HCEC 1CT (cell line): ENCODE measurements at regions not wholly inside any gene's neighbourhood (a gene's known extent, or its start where the extent isn't known, plus 50 kb on each side); places are given as distances from the start of the nearest gene placed in this dataset.

Source experiments
- DNase-seq: peaks from one replicate; pipeline ENCODE4 v3.0.0-alpha.2; 2017

DNA sequence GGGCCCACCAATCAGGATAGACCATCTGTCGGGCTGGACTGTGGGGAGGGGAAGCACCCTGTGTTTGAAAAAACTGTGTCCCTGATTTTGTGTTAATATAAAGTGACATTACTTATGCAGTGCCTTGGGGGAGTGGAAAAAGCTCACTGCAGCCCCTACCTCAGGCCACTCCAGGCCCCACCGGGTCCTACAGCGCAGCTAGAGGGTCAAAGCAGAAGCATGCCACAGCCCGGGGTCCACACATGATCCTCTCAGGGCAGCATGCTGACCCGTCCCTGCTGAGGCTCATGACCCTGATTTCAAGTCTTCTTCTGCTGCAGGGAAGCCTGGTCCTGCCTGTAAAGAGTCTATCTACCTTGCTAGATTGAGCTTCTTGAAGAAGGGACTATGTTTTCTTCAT, 133.0 kb upstream of the PLCB4 start:
- no peak for DNase-seq

DNA sequence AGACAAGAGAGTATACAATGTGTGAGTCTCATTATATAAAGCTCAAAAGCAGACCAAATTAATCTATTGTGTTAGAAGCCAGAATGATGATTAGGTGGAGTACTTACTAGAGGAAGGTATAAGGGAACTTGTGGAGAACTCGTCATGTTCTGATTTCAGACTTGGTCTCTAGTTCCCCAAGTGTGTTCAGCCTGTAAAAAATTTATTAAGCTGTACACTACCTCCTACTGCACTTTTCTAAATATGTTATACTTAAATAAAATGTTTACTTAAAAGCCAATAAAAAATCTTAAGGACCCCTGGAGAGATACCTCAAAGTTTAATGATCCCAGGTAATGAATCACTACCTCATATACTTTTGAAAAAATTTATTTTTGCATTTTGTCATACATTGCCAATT, 130.4 kb upstream of the PLCB4 start:
- no peak for DNase-seq

DNA sequence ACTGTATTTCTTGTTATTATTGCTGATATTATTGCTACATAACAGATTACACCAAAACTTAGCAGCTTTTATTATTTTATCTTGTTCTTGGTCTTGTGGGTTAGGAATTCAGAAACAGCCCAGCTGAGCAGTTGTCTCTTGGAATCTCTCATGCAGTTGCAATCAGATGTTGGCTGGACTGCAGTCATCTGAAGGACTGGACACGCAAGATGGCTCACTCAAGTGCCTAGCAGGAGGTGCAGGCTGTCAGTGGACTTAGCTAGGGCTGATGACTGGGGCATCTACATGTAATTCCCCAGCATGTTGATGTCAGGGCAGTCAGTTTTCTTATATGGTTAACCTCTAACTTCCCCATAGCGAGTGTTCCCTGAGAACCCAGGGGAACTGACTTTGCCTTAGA, 128.6 kb upstream of the PLCB4 start:
- DNase-seq: peak; percentile 55

DNA sequence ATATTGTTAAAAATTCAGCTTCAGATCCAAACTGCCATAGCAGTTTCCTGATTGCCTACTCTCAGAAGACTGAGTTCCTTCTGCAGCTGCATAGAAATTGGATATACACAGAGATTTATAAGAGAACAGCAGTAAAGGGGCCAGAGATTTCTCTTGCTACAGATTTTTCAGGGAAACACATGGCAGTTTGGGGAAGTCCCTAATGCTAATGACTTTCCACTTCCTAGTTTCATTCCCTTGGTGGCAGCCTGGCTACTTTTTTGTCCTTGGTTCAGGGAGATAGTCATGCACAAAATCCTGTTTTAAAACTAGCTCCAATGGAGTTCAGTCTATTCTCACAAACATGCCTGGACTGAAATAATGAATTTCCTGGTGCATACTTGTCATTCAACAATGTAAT, 125.3 kb upstream of the PLCB4 start:
- DNase-seq: no peak

DNA sequence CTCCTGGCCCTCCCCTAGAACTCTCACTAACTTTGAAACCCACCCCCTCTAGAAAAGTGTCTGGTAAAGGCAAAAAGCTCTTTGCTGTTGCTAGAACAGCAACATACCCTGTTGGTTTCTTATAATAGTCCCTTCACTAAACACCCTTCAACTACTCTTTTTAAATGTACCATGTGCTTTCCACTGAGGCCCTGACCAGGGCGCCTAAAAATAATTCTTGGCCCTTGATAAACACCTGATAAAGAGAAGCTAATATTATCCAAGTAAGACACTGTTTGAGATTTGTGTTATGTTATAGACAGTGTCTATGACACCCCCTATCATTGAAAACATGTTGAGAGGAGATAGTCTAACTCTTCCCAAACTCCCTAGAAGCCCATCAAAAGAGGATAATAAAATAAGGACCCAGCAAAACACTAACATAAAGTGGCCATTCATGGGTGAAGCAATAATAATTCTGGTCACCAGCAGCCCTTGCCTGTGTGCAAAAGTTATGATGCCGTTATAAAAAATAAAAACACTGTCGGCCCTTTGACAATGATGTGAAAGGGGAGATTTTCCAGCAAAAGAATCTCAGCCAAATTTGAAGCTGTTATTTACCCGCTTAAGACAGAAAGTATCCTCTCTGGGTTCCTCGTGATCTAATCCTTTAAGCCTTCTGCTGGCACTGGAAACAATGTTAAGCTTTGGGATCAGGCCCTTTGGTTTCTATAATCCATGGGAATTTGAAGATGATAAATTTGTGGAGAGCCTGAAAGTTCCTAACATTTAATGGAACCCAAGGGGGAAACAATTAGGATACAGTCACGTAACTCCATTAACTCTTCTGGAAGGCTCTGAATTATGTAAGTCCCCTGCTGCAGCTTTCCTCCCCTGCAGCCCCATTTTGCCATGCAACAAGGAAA, 122.6 kb upstream of the PLCB4 start:
- peak; percentile 58 for DNase-seq

DNA sequence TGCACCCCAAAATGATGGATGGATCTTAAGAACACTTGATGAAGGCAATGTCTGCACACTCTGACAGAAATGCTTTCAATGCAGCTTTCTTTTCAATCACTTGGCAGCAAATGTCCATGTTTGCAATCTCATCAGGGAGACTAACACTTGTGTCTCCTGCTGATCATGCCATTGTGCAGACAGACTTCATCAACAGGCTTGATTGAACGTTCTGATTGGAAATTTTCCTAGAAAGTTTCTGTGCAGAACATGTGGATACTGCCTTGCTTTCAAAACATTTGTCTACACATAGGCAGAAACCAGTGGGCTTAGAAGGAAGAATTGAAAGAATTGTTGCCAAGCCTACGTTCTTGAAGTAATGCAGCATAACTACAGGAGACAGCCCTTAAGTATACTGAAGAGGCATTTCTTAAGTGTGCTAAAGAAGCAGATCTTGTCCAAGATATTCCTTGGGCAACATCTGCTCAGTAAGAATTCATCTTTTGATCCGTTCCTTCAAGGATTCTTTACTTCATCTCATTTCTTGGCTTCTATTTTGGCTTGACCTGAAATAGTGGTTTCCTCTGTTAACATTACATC, 120.4 kb upstream of the PLCB4 start:
- DNase-seq: no peak

DNA sequence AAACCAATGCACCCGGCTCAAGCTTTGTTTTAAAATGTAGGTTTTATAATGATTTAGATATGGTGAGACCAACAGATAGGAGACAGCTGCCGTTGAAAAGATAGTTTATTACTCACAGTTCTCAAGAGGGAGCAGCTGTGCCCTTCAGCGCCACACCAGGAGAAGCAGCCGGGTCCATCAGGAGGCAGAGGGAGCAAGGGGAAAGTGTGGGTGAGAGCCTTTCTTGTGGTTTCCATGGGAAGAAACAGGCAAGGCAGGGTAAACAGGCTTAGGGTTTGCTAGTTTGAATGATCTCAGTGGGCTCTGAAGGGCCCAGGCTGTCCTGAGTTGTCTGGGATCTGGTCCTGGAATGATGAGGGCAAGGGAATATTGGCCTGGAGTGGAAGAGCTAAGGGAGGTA, 117.7 kb upstream of the PLCB4 start:
- DNase-seq: no peak

DNA sequence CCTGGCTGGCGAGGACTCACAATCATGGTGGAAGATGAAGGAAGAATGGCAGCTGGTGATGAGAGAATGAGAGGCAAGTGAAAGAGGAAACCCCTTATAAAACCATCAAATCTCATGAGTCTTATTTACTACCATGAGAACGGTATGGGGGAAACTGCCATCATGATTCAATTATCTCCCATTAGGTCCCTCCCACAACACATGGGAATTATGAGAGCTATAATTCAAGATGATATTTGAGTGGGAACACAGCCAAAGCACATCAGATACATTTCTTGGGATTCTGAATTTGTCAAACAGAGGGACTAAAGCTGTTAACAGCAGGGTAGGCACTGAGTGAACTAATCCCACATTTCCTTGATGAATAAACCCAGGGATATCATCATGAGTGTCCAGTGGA, 116.2 kb upstream of the PLCB4 start:
- no peak for DNase-seq

DNA sequence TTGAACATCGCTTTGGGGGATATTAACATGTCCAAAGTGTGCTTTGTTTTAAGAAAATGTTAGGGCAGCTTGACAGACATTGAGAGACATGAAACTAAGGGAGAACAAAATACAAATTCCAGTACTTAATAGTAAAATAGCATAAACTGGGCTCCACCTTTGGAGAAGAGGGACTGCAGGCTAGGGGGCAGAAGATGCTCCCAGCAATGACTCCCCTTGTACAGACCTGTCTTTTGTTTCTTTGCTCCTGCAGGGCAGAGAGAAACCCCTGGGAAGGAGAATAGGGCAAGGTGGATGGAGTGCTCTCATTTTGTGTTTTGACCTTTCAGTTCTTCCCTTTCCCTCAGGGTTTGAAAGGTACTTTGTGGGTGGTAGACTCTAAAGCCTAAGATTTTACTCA, 115.6 kb upstream of the PLCB4 start:
- no peak for DNase-seq

DNA sequence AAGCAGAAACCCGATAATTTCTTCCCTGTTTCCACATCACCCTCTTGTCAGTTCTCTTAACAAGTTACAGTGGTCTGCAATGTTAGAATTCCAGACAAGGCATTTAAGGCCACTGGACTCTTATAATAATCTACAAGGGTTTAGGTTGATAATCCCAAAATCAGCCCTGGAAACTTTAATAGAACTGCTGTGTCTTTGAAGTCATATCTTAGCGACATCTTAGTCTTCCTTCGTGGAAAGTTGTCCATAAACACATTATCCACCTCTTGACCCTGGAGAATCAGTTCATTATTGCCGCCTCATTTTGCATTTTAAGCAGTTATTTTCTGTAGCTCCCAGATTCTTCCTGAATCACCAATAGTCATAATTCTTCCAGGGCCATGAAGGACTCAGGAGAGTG, 108.6 kb upstream of the PLCB4 start:
- no peak for DNase-seq

DNA sequence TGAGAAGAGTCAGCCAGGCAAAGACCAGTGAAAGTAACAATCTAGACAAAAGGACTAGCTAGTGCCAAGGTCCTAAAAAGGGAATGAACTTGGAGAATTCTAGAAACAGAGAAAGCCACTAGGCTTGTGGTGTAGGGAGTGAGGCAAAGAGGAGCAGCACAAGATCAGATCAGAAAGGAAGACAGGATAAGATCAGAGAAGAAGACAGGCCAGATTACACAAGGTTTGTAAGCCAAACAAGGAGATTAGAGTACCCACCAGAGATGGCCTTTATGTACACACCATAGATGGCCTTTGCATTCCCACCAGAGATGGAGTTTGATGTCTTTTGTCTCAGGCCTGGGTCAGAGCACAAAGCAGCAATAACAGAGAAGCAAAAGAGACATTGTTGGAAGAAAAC, 105.6 kb upstream of the PLCB4 start:
- no peak for DNase-seq

DNA sequence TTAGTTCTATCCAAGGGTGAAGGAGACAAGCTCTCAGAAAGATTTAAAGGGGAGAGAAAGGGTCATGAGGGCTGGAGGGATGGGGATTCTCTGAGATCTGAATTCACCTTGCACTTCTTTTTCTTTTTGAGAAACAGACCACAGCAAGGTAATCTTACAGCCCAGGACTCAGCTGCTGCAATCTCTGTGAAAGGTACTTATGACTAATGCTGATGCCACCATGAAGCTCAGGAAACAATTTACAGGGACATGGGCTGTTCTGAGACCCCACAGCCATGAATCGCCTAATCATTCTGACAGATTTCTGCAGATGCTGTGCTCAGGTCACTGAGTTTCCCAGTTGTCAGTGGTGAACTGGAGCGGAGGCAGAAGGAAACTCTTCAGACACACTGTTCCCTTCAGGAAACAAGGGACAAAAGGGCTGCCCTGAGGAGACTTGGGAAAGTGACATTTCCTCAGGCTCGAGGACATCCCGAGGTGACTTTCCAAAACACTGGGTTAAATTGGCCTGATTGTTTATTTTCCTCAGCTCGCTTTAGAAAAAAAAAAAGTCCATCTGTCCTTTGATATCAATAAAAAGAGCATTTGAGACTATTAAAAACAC, 103.8 kb upstream of the PLCB4 start:
- no peak for DNase-seq

DNA sequence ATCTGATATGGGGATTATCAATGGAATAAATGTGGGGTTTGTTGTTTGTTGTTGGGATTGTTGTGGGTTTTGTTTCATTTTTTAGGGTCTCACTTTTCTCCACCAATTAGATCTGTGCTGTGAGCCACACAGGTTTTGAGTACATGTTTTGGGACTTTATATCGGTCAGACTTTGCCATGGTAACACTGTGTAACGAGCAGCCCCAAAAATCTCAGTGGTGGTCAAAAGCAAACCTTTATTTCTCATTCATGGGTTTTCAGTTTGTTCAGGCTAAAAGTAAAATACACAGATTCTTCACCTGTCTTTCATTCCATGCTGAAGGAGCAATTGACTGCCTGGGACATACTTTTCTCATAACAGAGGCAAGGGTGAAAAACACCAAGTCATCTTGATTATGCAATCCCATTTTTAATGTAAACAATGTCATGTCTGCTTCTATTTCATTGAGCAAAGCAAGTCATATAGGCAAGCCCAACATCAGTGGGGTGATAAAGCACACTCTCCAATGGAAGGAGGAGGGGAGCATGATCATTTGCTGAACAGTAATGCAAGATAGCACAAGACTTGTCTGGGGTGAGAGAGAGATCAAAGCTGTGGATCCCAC, 101.1 kb upstream of the PLCB4 start:
- peak; percentile 12 for DNase-seq

DNA sequence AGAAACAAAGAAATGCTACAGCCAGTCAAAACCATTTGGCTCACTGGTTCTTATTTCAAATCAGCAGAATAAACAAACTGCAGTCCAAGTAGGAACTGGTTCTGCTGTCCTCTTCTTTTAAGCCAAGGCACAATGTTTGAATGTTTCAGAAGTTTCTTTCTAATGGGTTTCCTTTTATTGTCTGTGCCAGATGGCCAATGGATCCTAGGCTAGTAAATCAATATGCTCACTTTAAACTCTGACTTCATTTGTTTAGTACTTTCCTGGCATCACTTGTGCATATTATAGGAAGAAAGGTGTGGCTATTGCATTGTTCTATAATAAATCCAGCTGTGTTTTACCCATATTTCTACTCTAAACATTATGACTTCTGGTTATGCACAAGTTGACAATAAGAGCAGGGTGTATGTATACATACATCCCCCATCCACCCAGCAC, 99.7 kb upstream of the PLCB4 start:
- DNase-seq: no peak

DNA sequence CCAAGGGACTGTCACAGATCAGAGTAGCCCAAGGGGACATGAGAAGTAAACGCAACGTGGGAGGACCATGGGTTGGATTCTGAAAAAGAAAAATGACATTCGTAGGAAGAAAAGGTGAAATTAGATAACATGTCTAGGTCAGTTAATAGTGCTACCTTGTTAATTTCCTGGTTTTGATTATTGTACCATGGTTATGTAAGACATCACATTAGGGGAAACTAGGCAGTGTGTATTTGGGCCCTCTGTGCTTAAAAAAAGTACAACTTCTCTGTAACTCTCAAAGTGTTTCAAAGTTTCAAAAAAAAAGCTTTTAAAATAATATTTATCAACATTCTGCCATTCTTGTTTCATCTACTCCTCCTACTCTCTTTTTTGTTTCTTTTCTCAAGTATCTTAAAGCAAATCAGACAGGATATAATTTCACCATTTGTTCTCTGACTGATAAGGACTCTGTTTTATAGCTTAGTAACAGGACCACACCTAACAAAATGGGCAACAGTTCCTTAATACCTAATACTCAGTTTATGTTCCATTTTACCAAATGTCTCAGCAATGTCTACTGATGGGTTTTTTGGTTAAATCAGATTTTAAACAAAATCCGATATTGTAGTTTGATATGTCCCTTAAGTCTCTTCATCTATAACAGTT, 97.1 kb upstream of the PLCB4 start:
- no peak for DNase-seq

DNA sequence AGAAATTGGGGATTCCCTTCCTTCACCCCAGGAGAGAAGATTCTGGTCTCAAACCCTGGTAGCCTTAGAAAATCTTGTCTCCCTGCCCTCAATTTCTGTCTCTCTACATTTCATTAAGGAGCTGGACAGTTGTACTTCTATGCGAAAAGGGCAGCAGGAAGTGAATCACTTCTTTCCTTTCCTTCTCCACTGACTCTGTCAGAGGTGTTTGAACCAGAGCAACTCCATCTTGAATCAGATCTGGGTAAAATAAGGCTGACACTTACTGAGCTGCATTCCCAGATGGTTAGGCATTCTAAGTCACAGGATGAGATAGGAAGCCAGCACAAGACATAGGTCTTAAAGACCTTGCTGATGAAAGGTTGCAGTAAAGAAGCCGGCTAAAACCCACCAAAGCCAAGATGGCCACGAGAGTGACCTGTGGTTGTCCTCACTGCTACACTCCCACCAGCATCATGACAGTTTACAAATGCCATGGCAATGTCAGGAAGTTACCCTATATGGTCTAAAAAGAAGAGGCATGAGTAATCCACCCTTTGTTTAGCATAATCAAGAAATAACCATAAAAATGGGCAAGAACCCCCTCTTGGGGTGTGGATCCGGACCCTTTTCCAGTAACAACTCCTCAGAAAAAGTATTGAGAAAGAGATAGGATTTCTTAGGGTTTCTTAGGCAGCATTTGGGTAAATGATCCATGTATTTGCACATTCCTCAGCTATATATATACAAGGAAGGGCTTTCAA, 95.8 kb upstream of the PLCB4 start:
- no peak for DNase-seq

DNA sequence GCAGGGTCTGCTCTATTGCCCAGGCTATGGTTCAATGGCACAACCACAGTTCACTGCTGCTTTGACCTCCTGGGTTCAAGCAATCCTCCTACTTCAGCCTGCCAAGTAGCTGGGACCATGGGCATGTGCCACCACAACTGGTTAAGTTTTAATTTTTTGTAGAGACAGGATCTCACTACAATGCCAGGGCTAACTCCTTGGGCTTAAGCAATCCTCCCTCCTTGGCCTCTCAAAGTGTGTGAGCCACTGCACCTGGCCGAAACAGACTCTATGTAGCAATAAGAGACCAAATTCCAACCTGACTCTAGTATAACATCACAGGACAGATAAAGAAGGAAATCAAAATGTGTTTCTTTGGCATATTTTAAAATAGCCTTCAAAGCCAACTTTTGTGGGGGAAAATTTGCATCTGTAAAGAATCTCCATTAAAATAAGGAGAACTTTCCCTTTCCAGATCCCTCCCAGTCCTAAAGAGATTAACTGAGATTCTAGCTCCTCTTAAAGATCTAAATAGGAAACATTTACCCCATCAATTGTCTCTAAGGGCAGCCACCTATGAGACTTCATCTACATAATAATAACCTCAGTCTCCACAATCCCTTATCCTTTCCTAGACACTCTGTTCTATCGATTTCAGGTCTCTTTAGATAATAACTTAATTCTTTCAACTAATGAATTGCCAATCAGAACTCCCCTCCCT, 94.7 kb upstream of the PLCB4 start:
- no peak for DNase-seq

DNA sequence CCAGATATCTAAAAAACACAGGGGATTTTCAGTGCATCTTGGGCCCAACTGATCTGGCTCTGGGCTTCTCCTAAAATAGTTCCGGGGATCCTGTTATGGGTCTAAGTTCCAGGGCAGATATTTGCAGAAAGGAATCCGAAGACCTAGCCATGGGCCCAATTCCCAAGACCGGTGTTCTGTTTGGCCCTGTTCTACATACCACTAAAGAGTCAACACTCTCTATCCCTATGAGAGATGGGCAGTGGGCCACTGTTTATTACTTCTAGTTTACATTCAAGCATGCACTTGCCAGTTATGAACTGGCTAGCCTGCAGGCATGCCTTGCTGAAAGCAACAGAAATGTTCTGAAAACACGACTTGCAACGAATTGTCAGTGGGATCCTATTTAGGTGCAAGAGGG, 87.4 kb upstream of the PLCB4 start:
- DNase-seq: no peak

DNA sequence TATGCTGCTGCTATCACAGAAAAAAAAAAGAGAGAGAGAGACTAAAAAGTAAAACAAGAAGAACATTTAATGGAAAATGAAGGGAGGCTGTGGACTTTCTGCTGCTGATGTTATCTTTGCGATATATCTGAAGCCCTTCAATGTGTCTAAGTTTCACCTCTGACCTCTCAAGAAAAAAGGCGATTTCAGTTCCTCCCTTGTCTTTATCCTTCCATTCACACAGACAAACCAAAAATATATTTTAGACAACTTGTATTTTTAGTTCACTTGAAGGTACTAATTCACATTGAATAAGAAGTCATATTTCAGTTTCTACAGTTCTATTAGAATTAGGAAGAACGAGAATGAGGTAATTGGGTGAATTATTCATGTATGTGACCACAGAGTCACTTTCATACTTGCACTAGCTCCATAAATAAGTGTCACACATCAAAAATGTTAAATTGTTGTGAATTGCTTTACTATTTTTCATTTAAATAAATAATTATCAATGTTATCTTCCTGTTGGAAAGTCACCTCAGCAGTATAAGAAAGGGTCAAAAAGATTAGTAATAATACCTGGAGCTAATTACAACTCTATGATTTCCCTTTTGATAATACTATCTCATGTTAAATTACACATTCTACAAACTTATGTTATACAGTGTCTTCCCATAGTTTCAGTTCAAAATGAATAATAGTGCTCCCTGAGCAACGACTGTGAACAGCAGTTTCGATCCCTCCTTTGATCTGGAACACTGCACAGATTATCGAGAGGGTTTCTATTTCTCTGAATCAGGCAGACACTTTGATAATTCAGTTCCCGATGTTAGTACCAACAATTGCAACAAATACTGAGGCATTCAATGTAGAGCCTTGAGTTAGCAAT, 85.2 kb upstream of the PLCB4 start:
- no peak for DNase-seq

DNA sequence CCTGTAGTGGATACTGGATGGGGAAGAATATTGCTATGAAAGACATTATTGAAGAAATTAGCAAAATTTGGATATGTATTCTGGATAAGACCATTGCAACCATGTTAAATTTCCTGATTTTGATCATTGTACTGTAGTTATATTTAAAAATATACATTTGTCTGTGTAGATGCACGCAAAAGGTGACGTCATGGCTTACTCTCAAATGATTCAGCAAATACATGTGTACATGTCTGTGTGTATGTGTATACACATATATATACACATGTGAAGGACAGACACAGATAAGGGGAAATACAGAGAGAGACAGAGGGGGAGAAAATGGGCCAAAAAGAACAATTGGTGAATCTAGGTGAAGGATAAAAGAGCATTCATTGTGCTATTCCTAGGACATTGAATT, 82.3 kb upstream of the PLCB4 start:
- DNase-seq: no peak

DNA sequence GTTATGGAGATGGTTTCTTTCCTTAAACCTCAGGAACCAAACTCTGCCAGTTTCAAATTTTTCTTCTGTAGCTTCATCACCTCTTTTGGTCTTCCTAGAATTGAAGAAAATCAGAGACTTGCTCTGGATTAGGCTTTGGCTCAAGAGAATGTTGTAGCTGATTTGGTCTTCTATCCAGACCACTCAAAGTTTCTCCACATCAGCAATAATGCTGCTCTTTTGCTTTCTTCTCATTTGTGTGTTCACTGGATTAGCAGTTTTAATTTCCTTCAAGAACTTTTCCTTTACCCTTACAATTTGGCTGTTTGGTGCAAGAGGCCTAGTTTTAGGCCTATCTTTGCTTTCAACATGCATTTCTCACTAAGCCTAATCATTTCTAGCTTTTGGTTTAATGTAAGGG, 78.1 kb upstream of the PLCB4 start:
- DNase-seq: no peak
